H1 (cell line): ENCODE measurements at regions not wholly inside any gene's neighbourhood (a gene's known extent, or its start where the extent isn't known, plus 50 kb on each side); places are given as distances from the start of the nearest gene placed in this dataset.
A peak's percentile ranks its signal among the peaks of the same experiment; 100 is the strongest.

Experiments
- CHD2 ChIP-seq: IDR thresholded peaks from 2 replicates; pipeline ENCODE4 v1.6.1; 2012; ENCODE audit warnings: low read length, improper control_type of control experiment
- CTCF ChIP-seq, 3 experiments: IDR thresholded peaks; 1 replicate in 2 of 3; 2 replicates in 1 of 3; pipeline versions ENCODE4 v1.5.1 to v1.6.1; 2011; ENCODE audit warnings: low read length in 3 of 3, mild to moderate bottlenecking in 3 of 3, inconsistent platforms in 2 of 3, low read depth in 1 of 3, moderate library complexity in 1 of 3; ENCODE audit not compliant: insufficient read depth in 1 of 3; ENCODE audit errors: control extremely low read depth in 1 of 3
- EZH2 ChIP-seq: fragments of 200-600 bp; sonication (generic); IDR thresholded peaks from 2 replicates; pipeline ENCODE4 v1.7.1; 2012; ENCODE audit warnings: low read depth, mild to moderate bottlenecking, moderate library complexity, low read length, inconsistent platforms; ENCODE audit not compliant: severe bottlenecking
- MAFK ChIP-seq: IDR thresholded peaks from 2 replicates; pipeline ENCODE4 v1.6.1; 2012; ENCODE audit warnings: low read depth, mild to moderate bottlenecking, improper control_type of control experiment, low read length
- USF2 ChIP-seq: IDR thresholded peaks from 2 replicates; pipeline ENCODE4 v1.6.1; 2011; ENCODE audit warnings: low read length, improper control_type of control experiment
- TF ChIP-seq, protein P1 (sequence below): IDR thresholded peaks from 2 replicates; pipeline ENCODE4 v1.6.1; 2011; ENCODE audit warnings: low read depth, mild to moderate bottlenecking, low read length; ENCODE audit not compliant: insufficient read depth

DNA sequence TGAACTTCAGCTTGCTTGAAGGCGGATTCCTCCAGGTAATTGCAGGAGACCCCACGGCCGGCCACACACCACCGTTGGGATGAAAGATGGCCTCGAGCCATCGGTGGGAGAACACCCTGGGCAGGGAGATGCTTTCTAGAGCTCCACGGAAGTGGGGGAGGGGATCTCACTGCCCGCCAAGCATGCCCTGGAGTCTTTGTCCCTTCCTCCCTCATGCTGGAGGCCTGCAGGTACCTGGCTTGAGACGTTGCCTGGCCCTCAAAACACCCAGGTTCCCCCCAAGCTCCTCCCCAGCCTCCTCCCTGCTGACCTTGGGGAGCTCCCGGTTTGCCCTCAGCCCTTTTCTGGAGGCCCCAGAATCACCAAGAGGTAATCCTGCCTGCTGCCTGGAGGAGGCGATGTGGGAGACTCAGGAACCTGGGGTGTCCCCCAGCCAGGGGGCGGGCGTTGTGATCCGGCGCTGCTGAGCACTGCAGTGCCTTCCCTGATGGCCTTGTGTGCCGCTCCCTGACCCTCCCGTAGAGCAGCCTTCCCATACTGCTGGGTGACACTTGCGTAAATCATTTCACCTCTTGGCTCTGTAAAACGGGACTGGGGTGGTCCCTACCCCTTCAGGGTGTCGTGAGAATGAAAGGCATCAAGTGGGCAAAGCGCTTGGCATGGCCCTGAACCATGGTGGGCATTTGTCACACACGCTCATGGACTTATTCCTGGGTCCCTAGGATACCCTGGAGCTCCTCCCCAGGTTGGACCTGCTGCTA lies 91.4 kb downstream of the CEBPB start:
- TF ChIP-seq, protein P1, sequence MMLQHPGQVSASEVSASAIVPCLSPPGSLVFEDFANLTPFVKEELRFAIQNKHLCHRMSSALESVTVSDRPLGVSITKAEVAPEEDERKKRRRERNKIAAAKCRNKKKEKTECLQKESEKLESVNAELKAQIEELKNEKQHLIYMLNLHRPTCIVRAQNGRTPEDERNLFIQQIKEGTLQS = no peak
- TF ChIP-seq USF2 (no peak), EZH2 (no peak), CHD2 (no peak), MAFK (no peak), CTCF (IDR thresholded peaks at IDR 0.05; ENCODE audit: control extremely low read depth in 1 of 3, insufficient read depth in 1 of 3, low read depth in 1 of 3, low read length in 3 of 3) (peak; percentile 65 to 86 (median 67))
